ENCODE measurements at regions not wholly inside any gene's neighbourhood (a gene's known extent, or its start where the extent isn't known, plus 50 kb on each side); places are given as distances from the start of the nearest gene placed in this dataset.

- Mint-ChIP-seq H3K4me3 (no peak overlapping the region), H3K36me3 (ENCODE audit: low read depth) (no peaks in the 10 kb centered on the region), H3K27ac (no peak overlapping the region), H3K4me1 (no peaks in the 10 kb centered on the region), H3K27me3 (no peaks in the 10 kb centered on the region), H3K9me3 (no peaks in the 10 kb centered on the region)
- no peak for TF ChIP-seq CTCF (IDR thresholded peaks at IDR 0.05)
- ChIA-PET CTCF (no interaction called here), POLR2A (no interaction called here)
- no peak for ATAC-seq (ENCODE audit: low read depth)
- no peak for DNase-seq
- intact Hi-C loops (cut with micrococcal nuclease) = no loop called here
These were observed 247.6 kb upstream of the PBX1 start for GRCh38 chr1:164311377-164311776.

- DNase-seq (no peak), ATAC-seq (ENCODE audit: low read depth) (no peak)
- Mint-ChIP-seq H3K27ac (no peak overlapping the region), H3K4me1 (no peaks in the 10 kb centered on the region), H3K4me3 (no peak overlapping the region), H3K9me3 (peaks cover 6% of the 10 kb centered on the region), H3K27me3 (peaks cover 2% of the 10 kb centered on the region), H3K36me3 (ENCODE audit: low read depth) (no peaks in the 10 kb centered on the region)
- ChIA-PET CTCF (no interaction called here), POLR2A (no interaction called here)
- no peak for TF ChIP-seq CTCF (IDR thresholded peaks at IDR 0.05)
- intact Hi-C loops (cut with micrococcal nuclease) = no loop called here
These were observed 237.9 kb upstream of the PBX1 start for GRCh38 chr1:164320790-164321731.

GRCh38 chr1:164325786-164326185, 233.2 kb upstream of the PBX1 start:
- H3K9me3 Mint-ChIP-seq = peaks cover 16% of the 10 kb centered on the region
- no peak overlapping the region for H3K4me3 Mint-ChIP-seq
- DNase-seq (no peak), ATAC-seq (ENCODE audit: low read depth) (no peak)
- no peaks in the 10 kb centered on the region for H3K36me3 Mint-ChIP-seq (ENCODE audit: low read depth)
- H3K27ac Mint-ChIP-seq = no peak overlapping the region
- no peaks in the 10 kb centered on the region for H3K4me1 Mint-ChIP-seq
- ChIA-PET CTCF (no interaction called here), POLR2A (no interaction called here)
- TF ChIP-seq CTCF (IDR thresholded peaks at IDR 0.05) = no peak
- intact Hi-C loops (cut with micrococcal nuclease) = no loop called here
- H3K27me3 Mint-ChIP-seq = peaks cover 2% of the 10 kb centered on the region

- intact Hi-C loops (cut with micrococcal nuclease) = no loop called here
- no peak for TF ChIP-seq CTCF (IDR thresholded peaks at IDR 0.05)
- Mint-ChIP-seq H3K27ac (no peak overlapping the region), H3K27me3 (no peaks in the 10 kb centered on the region), H3K36me3 (ENCODE audit: low read depth) (no peaks in the 10 kb centered on the region), H3K4me1 (no peaks in the 10 kb centered on the region), H3K9me3 (peaks cover 4% of the 10 kb centered on the region), H3K4me3 (no peak overlapping the region)
- DNase-seq (no peak), ATAC-seq (ENCODE audit: low read depth) (no peak)
- POLR2A ChIA-PET = no interaction called here
- CTCF ChIA-PET = no interaction called here
These were observed 225.6 kb upstream of the PBX1 start for GRCh38 chr1:164333387-164333786.

GRCh38 chr1:164337394-164337793, 221.6 kb upstream of the PBX1 start:
- POLR2A ChIA-PET = no interaction called here
- Mint-ChIP-seq H3K27ac (no peak overlapping the region), H3K9me3 (peaks cover 6% of the 10 kb centered on the region), H3K4me3 (no peak overlapping the region), H3K27me3 (no peaks in the 10 kb centered on the region), H3K36me3 (ENCODE audit: low read depth) (no peaks in the 10 kb centered on the region), H3K4me1 (no peaks in the 10 kb centered on the region)
- ATAC-seq (ENCODE audit: low read depth) (no peak), DNase-seq (no peak)
- no peak for TF ChIP-seq CTCF (IDR thresholded peaks at IDR 0.05)
- intact Hi-C loops (cut with micrococcal nuclease) = no loop called here
- CTCF ChIA-PET = no interaction called here

Data from activated B cell treated with CpG ODN at 0.5 μM for 24 hours (primary cell).